Activated B cell treated with CpG ODN at 0.5 μM for 24 hours (primary cell): ENCODE measurements at regions not wholly inside any gene's neighbourhood (a gene's known extent, or its start where the extent isn't known, plus 50 kb on each side); places are given as distances from the start of the nearest gene placed in this dataset.

ENCODE experiments used
- ATAC-seq: fragments of 200-7000 bp; cut with Tn5 transposase; one replicate; pipeline ENCODE4 v1.10.0; 2021; ENCODE audit warnings: low read depth, mild to moderate bottlenecking, moderate library complexity
- CTCF ChIA-PET: fragments of 350-600 bp; sonication (Branson Sonifier 250); formaldehyde crosslinking; loops from one replicate; lab custom pipeline; 2021; ENCODE audit warnings: antibody characterized with exemption; lab: Charles Lee
- POLR2A ChIA-PET: fragments of 350-600 bp; sonication (Branson Sonifier 250); formaldehyde crosslinking; loops from one replicate; lab custom pipeline; 2021; ENCODE audit warnings: antibody characterized with exemption; lab: Charles Lee
- DNase-seq: peaks from one replicate; pipeline ENCODE4 v3.0.0; 2022
- H3K27ac Mint-ChIP-seq: one replicate; pipeline ENCODE4 v1.8.0; 2020; ENCODE audit warnings: mixed read lengths
- H3K27me3 Mint-ChIP-seq: one replicate; pipeline ENCODE4 v1.8.0; 2021; ENCODE audit warnings: mixed read lengths
- H3K36me3 Mint-ChIP-seq: one replicate; pipeline ENCODE4 v1.8.0; 2021; ENCODE audit warnings: low read depth, mixed read lengths
- H3K4me1 Mint-ChIP-seq: one replicate; pipeline ENCODE4 v1.8.0; 2021; ENCODE audit warnings: mixed read lengths
- H3K4me3 Mint-ChIP-seq: one replicate; pipeline ENCODE4 v1.8.0; 2020; ENCODE audit warnings: mild to moderate bottlenecking, mixed read lengths
- H3K9me3 Mint-ChIP-seq: one replicate; pipeline ENCODE4 v1.8.0; 2020; ENCODE audit warnings: mixed read lengths
- CTCF ChIP-seq: fragments of 200-600 bp; IDR thresholded peaks from one replicate; pipeline ENCODE4 v1.8.0; 2022; ENCODE audit warnings: antibody characterized with exemption, mild to moderate bottlenecking
- intact Hi-C: fragments of 100-400 bp; cut with micrococcal nuclease; formaldehyde crosslinking; loops from one replicate; pipeline ENCODE4 v1.15.1; 2024

- ATAC-seq = no peak
- intact Hi-C loops = no loop called here
- Mint-ChIP-seq H3K9me3 (peaks cover 4% of the 10 kb centered on the region), H3K27me3 (no peaks in the 10 kb centered on the region), H3K4me3 (no peak overlapping the region), H3K4me1 (no peaks in the 10 kb centered on the region), H3K36me3 (no peaks in the 10 kb centered on the region), H3K27ac (no peak overlapping the region)
- no peak for DNase-seq
- ChIA-PET POLR2A (no interaction called here), CTCF (no interaction called here)
- no peak for TF ChIP-seq CTCF
Measured at GRCh38 chr4:28730304-28730703, 1869.7 kb downstream of the STIM2 start.

GRCh38 chr4:28744066-28744465 is 1883.4 kb downstream of the STIM2 start:
- Mint-ChIP-seq H3K4me1 (no peaks in the 10 kb centered on the region), H3K4me3 (no peak overlapping the region), H3K9me3 (no peaks in the 10 kb centered on the region), H3K27me3 (no peaks in the 10 kb centered on the region), H3K36me3 (no peaks in the 10 kb centered on the region), H3K27ac (no peak overlapping the region)
- POLR2A ChIA-PET = no interaction called here
- CTCF ChIA-PET = no interaction called here
- TF ChIP-seq CTCF = no peak
- ATAC-seq (no peak), DNase-seq (no peak)
- intact Hi-C loops = no loop called here

- no peak for TF ChIP-seq CTCF
- ATAC-seq = no peak
- H3K36me3 Mint-ChIP-seq = no peaks in the 10 kb centered on the region
- no peaks in the 10 kb centered on the region for H3K4me1 Mint-ChIP-seq
- no peak overlapping the region for H3K27ac Mint-ChIP-seq
- H3K9me3 Mint-ChIP-seq = peaks cover 3% of the 10 kb centered on the region
- CTCF ChIA-PET = no interaction called here
- POLR2A ChIA-PET = no interaction called here
- H3K27me3 Mint-ChIP-seq = no peaks in the 10 kb centered on the region
- no peak overlapping the region for H3K4me3 Mint-ChIP-seq
- intact Hi-C loops = no loop called here
- no peak for DNase-seq
Measured at GRCh38 chr4:28754376-28754775, 1893.7 kb downstream of the STIM2 start.

- H3K9me3 Mint-ChIP-seq = peaks cover 3% of the 10 kb centered on the region
- no peak for ATAC-seq
Measured at GRCh38 chr4:28755081-28755480, 1894.4 kb downstream of the STIM2 start.

GRCh38 chr4:28759064-28759463 is 1898.4 kb downstream of the STIM2 start:
- Mint-ChIP-seq H3K9me3 (peaks cover 3% of the 10 kb centered on the region), H3K27me3 (no peaks in the 10 kb centered on the region), H3K4me1 (no peaks in the 10 kb centered on the region), H3K36me3 (no peaks in the 10 kb centered on the region), H3K27ac (no peak overlapping the region), H3K4me3 (no peak overlapping the region)
- TF ChIP-seq CTCF = no peak
- ChIA-PET POLR2A (no interaction called here), CTCF (no interaction called here)
- DNase-seq = no peak
- intact Hi-C loops = no loop called here
- ATAC-seq = no peak

More at GRCh38 chr4:28755081-28755480, 1894.4 kb downstream of the STIM2 start:
- ChIA-PET CTCF (no interaction called here), POLR2A (no interaction called here)
- no peak for TF ChIP-seq CTCF
- no peaks in the 10 kb centered on the region for H3K27me3 Mint-ChIP-seq
- no peak for DNase-seq
- H3K36me3 Mint-ChIP-seq = no peaks in the 10 kb centered on the region
- H3K4me3 Mint-ChIP-seq = no peak overlapping the region
- intact Hi-C loops = no loop called here
- no peaks in the 10 kb centered on the region for H3K4me1 Mint-ChIP-seq
- no peak overlapping the region for H3K27ac Mint-ChIP-seq
